IPS DF 6.9 (cell line): ENCODE measurements at regions not wholly inside any gene's neighbourhood (a gene's known extent, or its start where the extent isn't known, plus 50 kb on each side); places are given as distances from the start of the nearest gene placed in this dataset.

ENCODE experiments used
- DNase-seq: peaks from one replicate; pipeline ENCODE4 v3.0.0-alpha.2; 2013; ENCODE audit warnings: low read depth, low spot score
- H3K27ac ChIP-seq: one replicate; pipeline ENCODE4 v1.5.1; 2013; ENCODE audit warnings: low read length, control low read depth
- H3K27me3 ChIP-seq: 2 replicates; pipeline ENCODE4 v1.6.1; 2013; ENCODE audit warnings: mild to moderate bottlenecking, low read length; ENCODE audit not compliant: control insufficient read depth, insufficient read depth
- H3K36me3 ChIP-seq: 2 replicates; pipeline ENCODE4 v1.6.1; 2013; ENCODE audit warnings: low read length; ENCODE audit not compliant: control insufficient read depth, insufficient read depth
- H3K4me1 ChIP-seq: 2 replicates; pipeline ENCODE4 v1.6.1; 2013; ENCODE audit warnings: low read length; ENCODE audit not compliant: control insufficient read depth, insufficient read depth
- H3K4me3 ChIP-seq: 2 replicates; pipeline ENCODE4 v1.5.1; 2013; ENCODE audit warnings: mild to moderate bottlenecking, low read length
- H3K9me3 ChIP-seq: 2 replicates; pipeline ENCODE4 v1.6.1; 2013; ENCODE audit warnings: low read length, inconsistent platforms; ENCODE audit not compliant: control insufficient read depth, insufficient read depth
- WGBS: extraction: QIAGEN DNeasy Blood & Tissue Kit; methylation state at CpG from one replicate; pipeline ENCODE4 v1.1.7; 2013; ENCODE audit warnings: mixed read lengths, missing lambda C conversion rate; ENCODE audit not compliant: insufficient read length, insufficient coverage; 5-methylcytosine and 5-hydroxymethylcytosine counted together

- DNase-seq = no peak
- Histone ChIP-seq H3K4me3 (no peak overlapping the region), H3K4me1 (no peaks in the 10 kb centered on the region), H3K36me3 (no peaks in the 10 kb centered on the region), H3K27me3 (no peaks in the 10 kb centered on the region; the same call in 1 of the 2 replicates), H3K27ac (no peak overlapping the region), H3K9me3 (peaks cover 7% of the 10 kb centered on the region)
- WGBS = no CpG with 5 or more reads among the region's 1 CpG
These were observed 503.8 kb downstream of the NPHP4 start for GRCh38 chr1:5488448-5488847.

DNA sequence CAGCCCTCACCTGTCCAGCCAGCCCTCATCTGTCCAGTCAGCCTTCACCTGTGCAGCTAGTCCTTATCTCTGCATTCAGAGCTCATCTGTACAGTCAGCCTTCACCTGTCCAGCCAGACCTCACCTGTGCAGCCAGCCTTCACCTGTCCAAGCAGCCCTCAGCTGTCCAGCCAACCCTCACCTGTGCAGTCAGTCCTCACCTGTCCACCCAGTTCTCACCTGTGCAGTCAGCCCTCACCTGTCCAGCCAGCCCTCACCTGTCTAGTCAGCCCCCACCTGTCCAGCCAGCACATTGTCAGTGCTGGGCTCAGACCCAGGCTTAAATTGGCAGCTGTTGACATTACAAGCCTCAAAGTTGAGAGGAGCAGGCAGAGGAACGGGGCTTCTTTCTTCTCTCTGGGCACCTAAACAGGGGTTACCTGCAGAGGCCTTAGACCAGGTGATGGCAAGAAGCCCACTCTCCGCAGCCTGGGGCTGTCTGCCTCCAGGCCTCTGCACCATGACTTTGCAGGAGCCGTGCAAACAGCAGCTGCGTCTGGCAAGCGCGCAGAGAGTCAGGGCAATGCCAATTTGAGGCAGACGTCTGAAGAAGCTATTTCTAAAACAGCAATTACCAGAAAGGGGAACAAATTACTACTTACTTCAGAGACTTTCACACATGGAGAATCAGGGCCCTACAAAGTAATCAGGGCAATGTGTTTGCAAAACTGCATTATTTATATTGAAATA is 506.1 kb downstream of the NPHP4 start:
- Histone ChIP-seq H3K36me3 (no peaks in the 10 kb centered on the region), H3K9me3 (peaks cover 7% of the 10 kb centered on the region), H3K4me3 (no peak overlapping the region), H3K4me1 (no peaks in the 10 kb centered on the region), H3K27me3 (no peaks in the 10 kb centered on the region; the same call in 1 of the 2 replicates), H3K27ac (no peak overlapping the region)
- DNase-seq = no peak
- no CpG with 5 or more reads among the region's 7 CpGs for WGBS

DNA sequence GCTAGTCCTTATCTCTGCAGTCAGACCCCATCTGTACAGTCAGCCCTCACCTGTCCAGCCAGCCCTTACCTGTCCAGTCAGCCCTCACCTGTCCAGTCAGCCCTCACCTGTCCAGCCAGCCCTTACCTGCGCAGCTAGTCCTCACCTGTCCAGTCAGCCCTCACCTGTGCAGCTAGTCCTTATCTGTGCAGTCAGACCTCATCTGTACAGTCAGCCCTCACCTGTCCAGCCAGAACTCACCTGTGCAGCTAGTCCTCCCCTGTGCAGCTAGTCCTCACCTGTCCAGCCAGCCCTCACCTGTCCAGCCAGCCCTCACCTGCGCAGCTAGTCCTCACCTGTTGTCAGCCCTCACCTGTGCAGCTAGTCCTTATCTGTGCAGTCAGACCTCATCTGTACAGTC is 506.8 kb downstream of the NPHP4 start:
- Histone ChIP-seq H3K36me3 (no peaks in the 10 kb centered on the region), H3K4me3 (no peak overlapping the region), H3K27ac (no peak overlapping the region), H3K27me3 (no peaks in the 10 kb centered on the region; the same call in 1 of the 2 replicates), H3K4me1 (no peaks in the 10 kb centered on the region), H3K9me3 (peaks cover 7% of the 10 kb centered on the region)
- DNase-seq = no peak
- WGBS = no CpG with 5 or more reads among the region's 2 CpGs

- no peaks in the 10 kb centered on the region for H3K36me3 ChIP-seq
- H3K4me1 ChIP-seq = no peaks in the 10 kb centered on the region
- H3K4me3 ChIP-seq = no peak overlapping the region
- no CpG with 5 or more reads among the region's 15 CpGs for WGBS
- H3K9me3 ChIP-seq = peaks cover 7% of the 10 kb centered on the region
- H3K27me3 ChIP-seq = no peaks in the 10 kb centered on the region
- H3K27ac ChIP-seq = no peak overlapping the region
- no peak for DNase-seq
These were observed 507.6 kb downstream of the NPHP4 start for GRCh38 chr1:5484451-5485165.

DNA sequence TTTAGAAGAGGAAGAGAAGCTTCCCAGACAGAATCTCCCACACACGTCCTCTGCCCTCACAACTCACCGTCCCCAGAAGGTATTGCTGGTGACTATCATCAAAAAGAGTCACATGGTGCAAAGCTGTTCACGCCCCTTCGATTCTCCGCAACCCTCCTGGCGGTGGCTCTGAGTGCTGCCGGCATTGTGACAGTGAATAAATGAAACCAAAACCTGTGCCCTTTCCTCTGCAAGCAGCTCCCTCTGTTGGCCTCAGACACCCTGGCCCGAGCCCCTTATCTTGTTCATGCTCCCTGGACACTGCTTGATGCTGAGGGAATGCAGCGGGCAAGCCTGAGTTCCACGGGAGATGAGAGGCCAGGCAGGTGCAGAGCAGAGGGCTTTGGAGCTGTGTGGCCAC is 510.3 kb downstream of the NPHP4 start:
- WGBS = no CpG with 5 or more reads among the region's 10 CpGs
- no peak overlapping the region for H3K4me3 ChIP-seq
- DNase-seq = no peak
- H3K27me3 ChIP-seq = no peaks in the 10 kb centered on the region
- H3K9me3 ChIP-seq = peaks cover 5% of the 10 kb centered on the region
- H3K36me3 ChIP-seq = no peaks in the 10 kb centered on the region
- no peaks in the 10 kb centered on the region for H3K4me1 ChIP-seq
- H3K27ac ChIP-seq = no peak overlapping the region

- Histone ChIP-seq H3K4me3 (no peak overlapping the region), H3K36me3 (no peaks in the 10 kb centered on the region), H3K4me1 (no peaks in the 10 kb centered on the region), H3K27me3 (no peaks in the 10 kb centered on the region), H3K27ac (no peak overlapping the region), H3K9me3 (peaks cover 2% of the 10 kb centered on the region; the same call in 1 of the 2 replicates)
- no peak for DNase-seq
- no CpG with 5 or more reads among the region's 10 CpGs for WGBS
These were observed 511.3 kb downstream of the NPHP4 start for GRCh38 chr1:5480906-5481305.

- no CpG with 5 or more reads among the region's 28 CpGs for WGBS
- Histone ChIP-seq H3K36me3 (no peaks in the 10 kb centered on the region), H3K27ac (no peak overlapping the region), H3K9me3 (no peaks in the 10 kb centered on the region; the same call in 1 of the 2 replicates), H3K4me1 (no peaks in the 10 kb centered on the region), H3K4me3 (no peak overlapping the region), H3K27me3 (no peaks in the 10 kb centered on the region)
- no peak for DNase-seq
These were observed 512.2 kb downstream of the NPHP4 start for GRCh38 chr1:5479876-5480646.

- H3K4me3 ChIP-seq = no peak overlapping the region
- no peaks in the 10 kb centered on the region for H3K27me3 ChIP-seq
- no peaks in the 10 kb centered on the region for H3K4me1 ChIP-seq
- H3K9me3 ChIP-seq = no peaks in the 10 kb centered on the region; the same call in 1 of the 2 replicates
- WGBS = no CpG with 5 or more reads among the region's 9 CpGs
- no peak overlapping the region for H3K27ac ChIP-seq
- no peak for DNase-seq
- H3K36me3 ChIP-seq = no peaks in the 10 kb centered on the region
These were observed 513.3 kb downstream of the NPHP4 start for GRCh38 chr1:5478961-5479360.

GRCh38 chr1:5478156-5478695 is 514.0 kb downstream of the NPHP4 start:
- Histone ChIP-seq H3K4me1 (no peaks in the 10 kb centered on the region), H3K9me3 (no peaks in the 10 kb centered on the region; the same call in 1 of the 2 replicates), H3K27ac (no peak overlapping the region), H3K36me3 (no peaks in the 10 kb centered on the region), H3K4me3 (no peak overlapping the region), H3K27me3 (no peaks in the 10 kb centered on the region)
- no peak for DNase-seq
- no CpG with 5 or more reads among the region's 6 CpGs for WGBS

DNA sequence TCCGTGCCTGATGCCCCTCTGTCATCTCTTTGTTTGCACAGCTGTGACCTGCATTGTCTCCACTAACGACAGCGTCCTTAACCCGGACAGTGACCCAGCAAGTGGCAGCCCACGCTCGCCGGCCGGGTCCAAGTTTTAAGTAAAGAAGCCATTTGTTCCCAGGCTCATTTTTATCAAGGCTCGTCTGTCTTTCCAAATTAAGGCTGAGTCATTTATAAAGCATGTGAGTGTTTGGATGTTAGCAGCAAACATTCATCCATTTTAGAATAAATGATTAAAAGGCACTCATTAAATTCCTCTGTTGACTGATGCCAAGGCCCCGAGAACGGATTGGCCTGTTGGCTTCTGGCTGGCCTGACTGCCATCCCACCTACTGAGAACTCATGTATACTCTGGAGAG is 514.5 kb downstream of the NPHP4 start:
- H3K36me3 ChIP-seq = no peaks in the 10 kb centered on the region
- WGBS = no CpG with 5 or more reads among the region's 11 CpGs
- H3K27ac ChIP-seq = no peak overlapping the region
- DNase-seq = no peak
- no peak overlapping the region for H3K4me3 ChIP-seq
- no peaks in the 10 kb centered on the region; the same call in 1 of the 2 replicates for H3K9me3 ChIP-seq
- H3K4me1 ChIP-seq = no peaks in the 10 kb centered on the region
- H3K27me3 ChIP-seq = no peaks in the 10 kb centered on the region
